Colon (tissue), 2 donors: ENCODE measurements at regions not wholly inside any gene's neighbourhood (a gene's known extent, or its start where the extent isn't known, plus 50 kb on each side); places are given as distances from the start of the nearest gene placed in this dataset.

Source experiments
- FAIRE-seq: peaks from 2 replicates; lab custom pipeline; 2012; peaks lifted over from hg19 to GRCh38; lab: Jason Lieb, UNC
- donor health status: control.
- donor health status: control.

GRCh38 chrX:148363471-148364235 lies 136.8 kb upstream of the AFF2 start:
- FAIRE-seq, result peak; percentile 47

GRCh38 chrX:148365233-148365632 lies 135.2 kb upstream of the AFF2 start:
- no peak for FAIRE-seq

- FAIRE-seq, result no peak
These were observed 129.1 kb upstream of the AFF2 start for GRCh38 chrX:148371291-148371690.

GRCh38 chrX:148372925-148373324 lies 127.5 kb upstream of the AFF2 start:
- no peak for FAIRE-seq

- no peak for FAIRE-seq
These were observed 124.1 kb upstream of the AFF2 start for GRCh38 chrX:148376342-148376741.

- peak; percentile 14 for FAIRE-seq
These were observed 120.3 kb upstream of the AFF2 start for GRCh38 chrX:148380107-148380506.

- no peak for FAIRE-seq
These were observed 119.5 kb upstream of the AFF2 start for GRCh38 chrX:148380650-148381561.

GRCh38 chrX:148381603-148382002 lies 118.8 kb upstream of the AFF2 start:
- peak; percentile 24 for FAIRE-seq

- FAIRE-seq, result no peak
These were observed 117.4 kb upstream of the AFF2 start for GRCh38 chrX:148382983-148383382.

- no peak for FAIRE-seq
These were observed 114.9 kb upstream of the AFF2 start for GRCh38 chrX:148385471-148385870.

- no peak for FAIRE-seq
These were observed 110.8 kb upstream of the AFF2 start for GRCh38 chrX:148389629-148390028.

GRCh38 chrX:148412006-148412405 lies 88.4 kb upstream of the AFF2 start:
- no peak for FAIRE-seq

GRCh38 chrX:148416142-148416541 lies 84.3 kb upstream of the AFF2 start:
- no peak for FAIRE-seq

GRCh38 chrX:148416931-148417330 lies 83.5 kb upstream of the AFF2 start:
- no peak for FAIRE-seq

GRCh38 chrX:148417934-148418333 lies 82.5 kb upstream of the AFF2 start:
- no peak for FAIRE-seq

GRCh38 chrX:148422526-148422925 lies 77.9 kb upstream of the AFF2 start:
- no peak for FAIRE-seq

GRCh38 chrX:148424570-148424969 lies 75.8 kb upstream of the AFF2 start:
- peak; percentile 58 for FAIRE-seq

- FAIRE-seq, result no peak
These were observed 74.0 kb upstream of the AFF2 start for GRCh38 chrX:148426467-148426866.

- FAIRE-seq, result no peak
These were observed 59.0 kb upstream of the AFF2 start for GRCh38 chrX:148441387-148441786.

GRCh38 chrX:148443216-148443615 lies 57.2 kb upstream of the AFF2 start:
- FAIRE-seq, result no peak

- no peak for FAIRE-seq
These were observed 51.7 kb upstream of the AFF2 start for GRCh38 chrX:148448686-148449085.
